ENCODE measurements at regions not wholly inside any gene's neighbourhood (a gene's known extent, or its start where the extent isn't known, plus 50 kb on each side); places are given as distances from the start of the nearest gene placed in this dataset.

- DNase-seq (ENCODE audit: low read depth in 2 of 2, low spot score in 1 of 2), result no peak
Measured at GRCh38 chr2:41379496-41380221, 668.2 kb upstream of the PKDCC start.

- no peak for DNase-seq (ENCODE audit: low read depth in 2 of 2, low spot score in 1 of 2)
Measured at GRCh38 chr2:41381701-41382100, 666.1 kb upstream of the PKDCC start.

GRCh38 chr2:41387519-41387918, 660.3 kb upstream of the PKDCC start:
- DNase-seq (ENCODE audit: low read depth in 2 of 2, low spot score in 1 of 2), result no peak

- no peak for DNase-seq (ENCODE audit: low read depth in 2 of 2, low spot score in 1 of 2)
Measured at GRCh38 chr2:41393621-41394020, 654.2 kb upstream of the PKDCC start.

- DNase-seq (ENCODE audit: low read depth in 2 of 2, low spot score in 1 of 2), result no peak
Measured at GRCh38 chr2:41394541-41394940, 653.3 kb upstream of the PKDCC start.

GRCh38 chr2:41395692-41396091, 652.1 kb upstream of the PKDCC start:
- no peak for DNase-seq (ENCODE audit: low read depth in 2 of 2, low spot score in 1 of 2)

GRCh38 chr2:41399437-41400087, 648.3 kb upstream of the PKDCC start:
- no peak for DNase-seq (ENCODE audit: low read depth in 2 of 2, low spot score in 1 of 2)

GRCh38 chr2:41400088-41400665, 647.6 kb upstream of the PKDCC start:
- no peak for DNase-seq (ENCODE audit: low read depth in 2 of 2, low spot score in 1 of 2)

GRCh38 chr2:41405441-41405840, 642.4 kb upstream of the PKDCC start:
- DNase-seq (ENCODE audit: low read depth in 2 of 2, low spot score in 1 of 2), result no peak

- no peak for DNase-seq (ENCODE audit: low read depth in 2 of 2, low spot score in 1 of 2)
Measured at GRCh38 chr2:41409328-41409727, 638.5 kb upstream of the PKDCC start.

- no peak for DNase-seq (ENCODE audit: low read depth in 2 of 2, low spot score in 1 of 2)
Measured at GRCh38 chr2:41410011-41410410, 637.8 kb upstream of the PKDCC start.

GRCh38 chr2:41413813-41414485, 633.9 kb upstream of the PKDCC start:
- DNase-seq (ENCODE audit: low read depth in 2 of 2, low spot score in 1 of 2), result no peak

- no peak for DNase-seq (ENCODE audit: low read depth in 2 of 2, low spot score in 1 of 2)
Measured at GRCh38 chr2:41414486-41415230, 633.2 kb upstream of the PKDCC start.

GRCh38 chr2:41417511-41417910, 630.3 kb upstream of the PKDCC start:
- no peak for DNase-seq (ENCODE audit: low read depth in 2 of 2, low spot score in 1 of 2)

- DNase-seq (ENCODE audit: low read depth in 2 of 2, low spot score in 1 of 2), result no peak
Measured at GRCh38 chr2:41420219-41420618, 627.6 kb upstream of the PKDCC start.

GRCh38 chr2:41420872-41421271, 626.9 kb upstream of the PKDCC start:
- no peak for DNase-seq (ENCODE audit: low read depth in 2 of 2, low spot score in 1 of 2)

- DNase-seq (ENCODE audit: low read depth in 2 of 2, low spot score in 1 of 2), result no peak
Measured at GRCh38 chr2:41431756-41432155, 616.1 kb upstream of the PKDCC start.

- no peak for DNase-seq (ENCODE audit: low read depth in 2 of 2, low spot score in 1 of 2)
Measured at GRCh38 chr2:41432459-41432858, 615.4 kb upstream of the PKDCC start.

GRCh38 chr2:41434991-41435390, 612.8 kb upstream of the PKDCC start:
- no peak for DNase-seq (ENCODE audit: low read depth in 2 of 2, low spot score in 1 of 2)

GRCh38 chr2:41441958-41442357, 605.9 kb upstream of the PKDCC start:
- DNase-seq (ENCODE audit: low read depth in 2 of 2, low spot score in 1 of 2), result no peak

- no peak for DNase-seq (ENCODE audit: low read depth in 2 of 2, low spot score in 1 of 2)
Measured at GRCh38 chr2:41445865-41446264, 602.0 kb upstream of the PKDCC start.

All from stimulated activated CD8-positive, alpha-beta memory T cell treated with anti-CD3 and anti-CD28 coated beads, Interleukin-4, amount 100 ng/mL, for 1 hour (primary cell).